K562 (cell line): ENCODE measurements at regions not wholly inside any gene's neighbourhood (a gene's known extent, or its start where the extent isn't known, plus 50 kb on each side); places are given as distances from the start of the nearest gene placed in this dataset.

ENCODE experiments used
- ZNF263 ChIP-seq: sonication (generic); formaldehyde crosslinking; IDR thresholded peaks from 2 replicates; pipeline ENCODE4 v1.8.0; 2022; ENCODE audit warnings: mild to moderate bottlenecking, missing genetic modification reagents, borderline replicate concordance
- TF ChIP-seq, protein P1 (sequence below): fragments of 250-450 bp; sonication (Bioruptor Pico); IDR thresholded peaks from 2 replicates; pipeline ENCODE4 v1.4.0; 2020
- TF ChIP-seq, protein P2 (sequence below): sonication (generic); formaldehyde crosslinking; IDR thresholded peaks from 2 replicates; pipeline ENCODE4 v1.8.0; 2022; ENCODE audit warnings: mild to moderate bottlenecking, missing genetic modification reagents

DNA sequence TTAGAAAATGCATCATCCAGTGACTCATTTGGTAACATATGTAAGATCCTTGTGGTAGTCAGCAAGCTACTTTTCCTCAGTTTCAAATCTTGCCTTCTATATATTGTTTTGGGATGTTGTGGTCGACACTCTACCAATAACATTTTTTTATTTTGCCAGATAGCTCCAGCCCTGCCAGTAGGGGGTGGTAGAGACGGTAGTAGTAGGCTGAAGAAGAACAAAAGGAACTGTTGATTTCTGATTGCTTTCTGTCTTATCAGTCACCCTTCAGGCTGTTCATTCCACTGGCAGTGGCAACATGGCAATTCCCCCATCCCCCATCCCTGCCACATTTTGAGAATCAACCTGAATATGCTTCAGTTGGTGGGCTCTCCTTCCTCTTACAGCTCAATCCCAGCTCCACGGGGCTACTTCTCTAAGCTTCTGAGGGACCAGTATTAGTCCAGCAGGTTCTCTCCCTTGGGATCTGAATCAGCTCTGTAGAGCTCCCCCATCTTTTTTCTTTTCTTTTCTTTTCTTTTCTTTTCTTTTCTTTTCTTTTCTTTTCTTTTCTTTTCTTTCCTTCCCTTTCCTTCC is 171.5 kb upstream of the VEGFC start (continued):
- TF ChIP-seq, protein P1, sequence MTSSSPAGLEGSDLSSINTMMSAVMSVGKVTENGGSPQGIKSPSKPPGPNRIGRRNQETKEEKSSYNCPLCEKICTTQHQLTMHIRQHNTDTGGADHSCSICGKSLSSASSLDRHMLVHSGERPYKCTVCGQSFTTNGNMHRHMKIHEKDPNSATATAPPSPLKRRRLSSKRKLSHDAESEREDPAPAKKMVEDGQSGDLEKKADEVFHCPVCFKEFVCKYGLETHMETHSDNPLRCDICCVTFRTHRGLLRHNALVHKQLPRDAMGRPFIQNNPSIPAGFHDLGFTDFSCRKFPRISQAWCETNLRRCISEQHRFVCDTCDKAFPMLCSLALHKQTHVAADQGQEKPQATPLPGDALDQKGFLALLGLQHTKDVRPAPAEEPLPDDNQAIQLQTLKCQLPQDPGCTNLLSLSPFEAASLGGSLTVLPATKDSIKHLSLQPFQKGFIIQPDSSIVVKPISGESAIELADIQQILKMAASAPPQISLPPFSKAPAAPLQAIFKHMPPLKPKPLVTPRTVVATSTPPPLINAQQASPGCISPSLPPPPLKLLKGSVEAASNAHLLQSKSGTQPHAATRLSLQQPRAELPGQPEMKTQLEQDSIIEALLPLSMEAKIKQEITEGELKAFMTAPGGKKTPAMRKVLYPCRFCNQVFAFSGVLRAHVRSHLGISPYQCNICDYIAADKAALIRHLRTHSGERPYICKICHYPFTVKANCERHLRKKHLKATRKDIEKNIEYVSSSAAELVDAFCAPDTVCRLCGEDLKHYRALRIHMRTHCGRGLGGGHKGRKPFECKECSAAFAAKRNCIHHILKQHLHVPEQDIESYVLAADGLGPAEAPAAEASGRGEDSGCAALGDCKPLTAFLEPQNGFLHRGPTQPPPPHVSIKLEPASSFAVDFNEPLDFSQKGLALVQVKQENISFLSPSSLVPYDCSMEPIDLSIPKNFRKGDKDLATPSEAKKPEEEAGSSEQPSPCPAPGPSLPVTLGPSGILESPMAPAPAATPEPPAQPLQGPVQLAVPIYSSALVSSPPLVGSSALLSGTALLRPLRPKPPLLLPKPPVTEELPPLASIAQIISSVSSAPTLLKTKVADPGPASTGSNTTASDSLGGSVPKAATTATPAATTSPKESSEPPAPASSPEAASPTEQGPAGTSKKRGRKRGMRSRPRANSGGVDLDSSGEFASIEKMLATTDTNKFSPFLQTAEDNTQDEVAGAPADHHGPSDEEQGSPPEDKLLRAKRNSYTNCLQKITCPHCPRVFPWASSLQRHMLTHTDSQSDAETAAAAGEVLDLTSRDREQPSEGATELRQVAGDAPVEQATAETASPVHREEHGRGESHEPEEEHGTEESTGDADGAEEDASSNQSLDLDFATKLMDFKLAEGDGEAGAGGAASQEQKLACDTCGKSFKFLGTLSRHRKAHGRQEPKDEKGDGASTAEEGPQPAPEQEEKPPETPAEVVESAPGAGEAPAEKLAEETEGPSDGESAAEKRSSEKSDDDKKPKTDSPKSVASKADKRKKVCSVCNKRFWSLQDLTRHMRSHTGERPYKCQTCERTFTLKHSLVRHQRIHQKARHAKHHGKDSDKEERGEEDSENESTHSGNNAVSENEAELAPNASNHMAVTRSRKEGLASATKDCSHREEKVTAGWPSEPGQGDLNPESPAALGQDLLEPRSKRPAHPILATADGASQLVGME (CRISPR knock-in tag), result no peak
- no peak for TF ChIP-seq ZNF263 (CRISPR knock-in tag)
- TF ChIP-seq, protein P2, sequence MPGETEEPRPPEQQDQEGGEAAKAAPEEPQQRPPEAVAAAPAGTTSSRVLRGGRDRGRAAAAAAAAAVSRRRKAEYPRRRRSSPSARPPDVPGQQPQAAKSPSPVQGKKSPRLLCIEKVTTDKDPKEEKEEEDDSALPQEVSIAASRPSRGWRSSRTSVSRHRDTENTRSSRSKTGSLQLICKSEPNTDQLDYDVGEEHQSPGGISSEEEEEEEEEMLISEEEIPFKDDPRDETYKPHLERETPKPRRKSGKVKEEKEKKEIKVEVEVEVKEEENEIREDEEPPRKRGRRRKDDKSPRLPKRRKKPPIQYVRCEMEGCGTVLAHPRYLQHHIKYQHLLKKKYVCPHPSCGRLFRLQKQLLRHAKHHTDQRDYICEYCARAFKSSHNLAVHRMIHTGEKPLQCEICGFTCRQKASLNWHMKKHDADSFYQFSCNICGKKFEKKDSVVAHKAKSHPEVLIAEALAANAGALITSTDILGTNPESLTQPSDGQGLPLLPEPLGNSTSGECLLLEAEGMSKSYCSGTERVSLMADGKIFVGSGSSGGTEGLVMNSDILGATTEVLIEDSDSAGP (CRISPR knock-in tag), result no peak
- TF ChIP-seq, all 486 proteins: peak for 0
